Cardiac septum (tissue), 1 donor: ENCODE measurements at regions not wholly inside any gene's neighbourhood (a gene's known extent, or its start where the extent isn't known, plus 50 kb on each side); places are given as distances from the start of the nearest gene placed in this dataset.

ENCODE experiments used
- DNase-seq: peaks from one replicate; pipeline ENCODE4 v3.0.0-alpha.2; 2020; ENCODE audit warnings: low spot score
- intact Hi-C: fragments of 100-400 bp; cut with DNase I; formaldehyde crosslinking; loops from one replicate; pipeline ENCODE4 v1.14.0; 2022
- donor health status: DM: no; HTN: no; CAD: no.

GRCh38 chr13:30151388-30151787, 156.0 kb downstream of the KATNAL1 start:
- intact Hi-C loops: no loop called here

GRCh38 chr13:30149248-30149647, 158.1 kb downstream of the KATNAL1 start:
- DNase-seq: peak; percentile 55
- intact Hi-C loops: no loop called here

More at GRCh38 chr13:30151388-30151787, 156.0 kb downstream of the KATNAL1 start:
- peak; percentile 14 for DNase-seq

GRCh38 chr13:30148786-30149185, 158.6 kb downstream of the KATNAL1 start:
- intact Hi-C loops: no loop called here
- peak; percentile 56 for DNase-seq

- intact Hi-C loops: no loop called here
- DNase-seq: peak; percentile 14
These were observed 159.1 kb downstream of the KATNAL1 start for GRCh38 chr13:30148171-30148754.

GRCh38 chr13:30147421-30147820, 159.9 kb downstream of the KATNAL1 start:
- DNase-seq: peak; percentile 66
- intact Hi-C loops: no loop called here

- DNase-seq: peak; percentile 36
- intact Hi-C loops: no loop called here
These were observed 160.3 kb downstream of the KATNAL1 start for GRCh38 chr13:30147015-30147414.

- intact Hi-C loops: no loop called here
These were observed 161.5 kb downstream of the KATNAL1 start for GRCh38 chr13:30145709-30146367.

GRCh38 chr13:30143666-30144400, 163.5 kb downstream of the KATNAL1 start:
- DNase-seq: peak; percentile 35
- intact Hi-C loops: no loop called here

More at GRCh38 chr13:30145709-30146367, 161.5 kb downstream of the KATNAL1 start:
- peak; percentile 50 for DNase-seq

GRCh38 chr13:30142486-30143211, 164.7 kb downstream of the KATNAL1 start:
- no peak for DNase-seq
- intact Hi-C loops: no loop called here

GRCh38 chr13:30141775-30142485, 165.4 kb downstream of the KATNAL1 start:
- intact Hi-C loops: no loop called here
- DNase-seq: no peak

GRCh38 chr13:30140973-30141372, 166.4 kb downstream of the KATNAL1 start:
- intact Hi-C loops: no loop called here
- no peak for DNase-seq

GRCh38 chr13:30138511-30138910, 168.8 kb downstream of the KATNAL1 start:
- intact Hi-C loops: loop anchor here (10.0 kb wide), 2 partner anchors 436 to 906 kb away; no protein-coding TSS in a partner anchor
- no peak for DNase-seq

- DNase-seq: no peak
- intact Hi-C loops: loop anchor here (10.0 kb wide), 2 partner anchors 439 to 909 kb away; no protein-coding TSS in a partner anchor
These were observed 171.5 kb downstream of the KATNAL1 start for GRCh38 chr13:30135868-30136267.

- intact Hi-C loops: loop anchor here (10.0 kb wide), 2 partner anchors 439 to 909 kb away; no protein-coding TSS in a partner anchor
- no peak for DNase-seq
These were observed 172.0 kb downstream of the KATNAL1 start for GRCh38 chr13:30135351-30135750.

GRCh38 chr13:30134578-30134977, 172.8 kb downstream of the KATNAL1 start:
- DNase-seq: no peak
- intact Hi-C loops: loop anchor here (5.0 to 10.0 kb wide), 4 partner anchors 198 to 910 kb away; no protein-coding TSS in a partner anchor

GRCh38 chr13:30133996-30134395, 173.4 kb downstream of the KATNAL1 start:
- intact Hi-C loops: loop anchor here (2.0 to 10.0 kb wide), 5 partner anchors 198 to 911 kb away; no protein-coding TSS in a partner anchor
- DNase-seq: no peak

- intact Hi-C loops: loop anchor here (2.0 to 10.0 kb wide), 5 partner anchors 199 to 911 kb away; no protein-coding TSS in a partner anchor
- no peak for DNase-seq
These were observed 173.8 kb downstream of the KATNAL1 start for GRCh38 chr13:30133554-30133912.

- peak; percentile 97 for DNase-seq
- intact Hi-C loops: loop anchor here (2.0 to 10.0 kb wide), 5 partner anchors 199 to 912 kb away; no protein-coding TSS in a partner anchor
These were observed 174.5 kb downstream of the KATNAL1 start for GRCh38 chr13:30132623-30133553.
